Occipital lobe (tissue), 1 donor: ENCODE measurements at regions not wholly inside any gene's neighbourhood (a gene's known extent, or its start where the extent isn't known, plus 50 kb on each side); places are given as distances from the start of the nearest gene placed in this dataset.

Experiments used
- DNase-seq: peaks from one replicate; lab custom pipeline; 2025; lab: John Stamatoyannopoulos, UW

- no peak for DNase-seq
Measured at GRCh38 chr9:73647560-73647959, 495.9 kb downstream of the ANXA1 start.

- no peak for DNase-seq
Measured at GRCh38 chr9:73649552-73649951, 497.9 kb downstream of the ANXA1 start.

GRCh38 chr9:73655363-73655762, 503.7 kb downstream of the ANXA1 start:
- no peak for DNase-seq

- no peak for DNase-seq
Measured at GRCh38 chr9:73655831-73656230, 504.2 kb downstream of the ANXA1 start.

- no peak for DNase-seq
Measured at GRCh38 chr9:73665253-73665652, 513.6 kb downstream of the ANXA1 start.

- DNase-seq = no peak
Measured at GRCh38 chr9:73667749-73668148, 516.1 kb downstream of the ANXA1 start.

GRCh38 chr9:73680831-73681230, 529.2 kb downstream of the ANXA1 start:
- DNase-seq = no peak

- no peak for DNase-seq
Measured at GRCh38 chr9:73682789-73683188, 531.1 kb downstream of the ANXA1 start.

- DNase-seq = no peak
Measured at GRCh38 chr9:73683862-73684591, 532.4 kb downstream of the ANXA1 start.

- DNase-seq = no peak
Measured at GRCh38 chr9:73684601-73685000, 532.9 kb downstream of the ANXA1 start.

- no peak for DNase-seq
Measured at GRCh38 chr9:73685786-73686185, 534.1 kb downstream of the ANXA1 start.

GRCh38 chr9:73689051-73689870, 537.6 kb downstream of the ANXA1 start:
- peak; percentile 4 for DNase-seq

- DNase-seq = no peak
Measured at GRCh38 chr9:73701415-73702057, 549.9 kb downstream of the ANXA1 start.

GRCh38 chr9:73714294-73714693, 562.6 kb downstream of the ANXA1 start:
- no peak for DNase-seq

- DNase-seq = no peak
Measured at GRCh38 chr9:73715591-73715990, 563.9 kb downstream of the ANXA1 start.

GRCh38 chr9:73719660-73720059, 568.0 kb downstream of the ANXA1 start:
- no peak for DNase-seq

- no peak for DNase-seq
Measured at GRCh38 chr9:73720601-73721000, 568.9 kb downstream of the ANXA1 start.

- DNase-seq = no peak
Measured at GRCh38 chr9:73736270-73736669, 584.6 kb downstream of the ANXA1 start.

- DNase-seq = no peak
Measured at GRCh38 chr9:73738741-73739530, 587.3 kb downstream of the ANXA1 start.

GRCh38 chr9:73741316-73741715, 589.7 kb downstream of the ANXA1 start:
- DNase-seq = no peak

- DNase-seq = no peak
Measured at GRCh38 chr9:73742412-73742811, 590.7 kb downstream of the ANXA1 start.

GRCh38 chr9:73743826-73744225, 592.2 kb downstream of the ANXA1 start:
- DNase-seq = no peak
